K562 (cell line): ENCODE measurements at regions not wholly inside any gene's neighbourhood (a gene's known extent, or its start where the extent isn't known, plus 50 kb on each side); places are given as distances from the start of the nearest gene placed in this dataset.

Experiments used
- ATAC-seq: fragments of 200-7000 bp; cut with Tn5 transposase; 3 replicates; pipeline ENCODE4 v1.9.1; 2020; ENCODE audit warnings: moderate library complexity
- BruUV-seq: library from RNA; stranded (reverse); fragments of 400-500 nt; replicated peaks from 2 replicates; lab custom pipeline; 2021; lab: Mats Ljungman, UMichigan
- CTCF ChIA-PET: fragments of 300-600 bp; formaldehyde crosslinking; extraction: SDS; loops from one replicate; lab custom pipeline; 2021; ENCODE audit warnings: low intra/inter-chr PET ratio; lab: Yijun Ruan, JAX
- POLR2A ChIA-PET: fragments of 300-600, 350-650 bp; sonication (Branson Sonifier 250); formaldehyde crosslinking; extraction: SDS; loops from one replicate; lab custom pipeline; 2021; ENCODE audit warnings: antibody characterized with exemption, inconsistent platforms; lab: Yijun Ruan, JAX
- DNase-seq, 4 experiments: peaks; one replicate each; pipeline versions ENCODE4 v3.0.0 to v3.0.0-alpha.2; 2011 to 2018; ENCODE audit warnings: low spot score in 3 of 4, mixed read lengths in 3 of 4; ENCODE audit errors: extremely low read depth in 1 of 4
- FAIRE-seq: peaks from 2 replicates; lab custom pipeline; 2011; peaks lifted over from hg19 to GRCh38; lab: Jason Lieb, UNC
- H2AFZ ChIP-seq: 2 replicates; pipeline ENCODE4 v1.6.0; 2011; ENCODE audit warnings: low read depth, low read length, control low read depth, inconsistent platforms
- H3K27ac ChIP-seq: fragments of 200-600 bp; 3 replicates; pipeline ENCODE4 v1.8.0; 2011; ENCODE audit warnings: low read depth, mild to moderate bottlenecking, control low read depth, inconsistent platforms, low read length, moderate library complexity, mixed read lengths; ENCODE audit errors: extremely low read depth
- H3K27me3 ChIP-seq, 2 experiments: fragments of 300-600 bp in 1 of 2; 2 replicates in 1 of 2; 3 replicates in 1 of 2; pipeline versions ENCODE4 v1.6.0 to v1.8.0; 2011; ENCODE audit warnings: inconsistent platforms in 2 of 2, low read length in 2 of 2, mild to moderate bottlenecking in 1 of 2, mixed read lengths in 1 of 2, moderate library complexity in 1 of 2; ENCODE audit not compliant: control insufficient read depth in 2 of 2, insufficient read depth in 2 of 2
- H3K36me3 ChIP-seq: fragments of 300-600 bp; 3 replicates; pipeline ENCODE4 v1.8.0; 2011; ENCODE audit warnings: mild to moderate bottlenecking, low read length, inconsistent platforms; ENCODE audit not compliant: control insufficient read depth, insufficient read depth
- H3K4me1 ChIP-seq, 2 experiments: fragments of 200-600 bp in 1 of 2; replicated peaks in 1 of 2; 2 replicates in 1 of 2; 3 replicates in 1 of 2; pipeline versions ENCODE4 v1.5.1 to v1.8.0; 2011; ENCODE audit warnings: inconsistent platforms in 2 of 2, low read length in 2 of 2, mild to moderate bottlenecking in 1 of 2, mixed read lengths in 1 of 2, moderate library complexity in 1 of 2; ENCODE audit not compliant: control insufficient read depth in 2 of 2, insufficient read depth in 2 of 2
- H3K4me2 ChIP-seq: 2 replicates; pipeline ENCODE4 v1.6.1; 2011; ENCODE audit warnings: low read length, control low read depth, inconsistent platforms, mixed read lengths; ENCODE audit not compliant: insufficient read depth
- H3K4me3 ChIP-seq: fragments of 200-600 bp; sonication (generic), shearing (Covaris generic); 2 replicates; pipeline ENCODE4 v1.5.1; 2016; ENCODE audit warnings: control low read depth, inconsistent platforms
- H3K79me2 ChIP-seq: fragments of 200-600 bp; 3 replicates; pipeline ENCODE4 v1.8.0; 2011; ENCODE audit warnings: low read length, inconsistent platforms; ENCODE audit not compliant: control insufficient read depth, insufficient read depth
- H3K9ac ChIP-seq, 2 experiments: 2 replicates each; pipeline versions ENCODE4 v1.6.0 to v1.6.1; 2011; ENCODE audit warnings: low read depth in 2 of 2, low read length in 2 of 2, control low read depth in 1 of 2, inconsistent platforms in 1 of 2, mild to moderate bottlenecking in 1 of 2, mixed read lengths in 1 of 2; ENCODE audit not compliant: insufficient read depth in 1 of 2
- H3K9me1 ChIP-seq: one replicate; pipeline ENCODE4 v1.6.0; 2011; ENCODE audit warnings: inconsistent platforms, mild to moderate bottlenecking, low read length, moderate library complexity; ENCODE audit not compliant: control insufficient read depth, insufficient read depth
- H3K9me3 ChIP-seq: replicated peaks from 2 replicates; pipeline ENCODE4 v1.5.1; 2011; ENCODE audit warnings: low read depth, low read length, inconsistent platforms; ENCODE audit not compliant: control insufficient read depth, insufficient read depth
- H4K20me1 ChIP-seq: replicated peaks from 2 replicates; pipeline ENCODE4 v1.6.1; 2011; ENCODE audit warnings: low read length, inconsistent platforms, mixed read lengths; ENCODE audit not compliant: control insufficient read depth, insufficient read depth
- CREM ChIP-seq: IDR thresholded peaks from 2 replicates; pipeline ENCODE4 v1.6.1; 2014; ENCODE audit warnings: antibody characterized with exemption, low read depth
- DEAF1 ChIP-seq: fragments of 450-650 bp; formaldehyde crosslinking; IDR thresholded peaks from 2 replicates; pipeline ENCODE4 v1.4.0; 2020; ENCODE audit warnings: mild to moderate bottlenecking, moderate library complexity
- DIDO1 ChIP-seq: fragments of 450-650 bp; IDR thresholded peaks from 2 replicates; pipeline ENCODE4 v1.6.1; 2016; ENCODE audit warnings: low read depth, missing biosample characterization, missing genetic modification characterization
- ERF ChIP-seq: fragments of 450-650 bp; formaldehyde crosslinking; IDR thresholded peaks from 2 replicates; pipeline ENCODE4 v1.4.0; 2020; ENCODE audit warnings: mild to moderate bottlenecking, mixed read lengths
- ESRRB ChIP-seq: fragments of 250-450 bp; sonication (Bioruptor Pico); IDR thresholded peaks from 2 replicates; pipeline ENCODE4 v1.5.0; 2020; ENCODE audit warnings: mild to moderate bottlenecking, moderate library complexity, borderline replicate concordance
- FOS ChIP-seq: IDR thresholded peaks from 3 replicates; pipeline ENCODE4 v1.6.1; 2011; ENCODE audit not compliant: insufficient read length; ENCODE audit errors: extremely low read depth
- FUS ChIP-seq: fragments of 200-400 bp; formaldehyde crosslinking; optimal IDR thresholded peaks from 2 replicates; pipeline ENCODE3; 2017; ENCODE audit warnings: low read depth, low read length
- MEF2D ChIP-seq: conservative IDR thresholded peaks from 2 replicates; pipeline ENCODE4 v1.6.1; 2016; ENCODE audit warnings: low read depth, missing genetic modification characterization, missing compliant biosample characterization
- MIER1 ChIP-seq: fragments of 450-650 bp; IDR thresholded peaks from 2 replicates; pipeline ENCODE4 v1.6.1; 2016; ENCODE audit warnings: antibody characterized with exemption, mild to moderate bottlenecking, low read depth
- NR4A1 ChIP-seq, 2 experiments: fragments of 250-450 bp in 1 of 2; fragments of 450-650 bp in 1 of 2; sonication (Bioruptor Pico) in 1 of 2; IDR thresholded peaks; 2 replicates each; pipeline versions ENCODE4 v1.4.0 to v1.6.1; 2016 to 2020; ENCODE audit warnings: mild to moderate bottlenecking in 2 of 2, missing compliant biosample characterization in 1 of 2, missing genetic modification characterization in 1 of 2, moderate library complexity in 1 of 2
- RBM15 ChIP-seq: fragments of 200-400 bp; formaldehyde crosslinking; IDR thresholded peaks from 2 replicates; pipeline ENCODE4 v1.6.1; 2018; ENCODE audit warnings: mild to moderate bottlenecking, low read length, moderate library complexity; ENCODE audit not compliant: insufficient read depth
- SNRNP70 ChIP-seq: fragments of 200-400 bp; formaldehyde crosslinking; optimal IDR thresholded peaks from 2 replicates; pipeline ENCODE3; 2017; ENCODE audit warnings: low read depth, low read length
- ZBTB2 ChIP-seq: fragments of 450-650 bp; IDR thresholded peaks from 2 replicates; pipeline ENCODE4 v1.6.1; 2016; ENCODE audit warnings: antibody characterized with exemption
- ZBTB43 ChIP-seq: sonication (generic); formaldehyde crosslinking; IDR thresholded peaks from 2 replicates; pipeline ENCODE4 v1.8.0; 2023; ENCODE audit warnings: mild to moderate bottlenecking, missing genetic modification reagents
- ZNF408 ChIP-seq: fragments of 250-450 bp; sonication (Bioruptor Pico); IDR thresholded peaks from 2 replicates; pipeline ENCODE4 v1.4.0; 2020; ENCODE audit warnings: low read depth, mild to moderate bottlenecking, moderate library complexity
- ZNF511 ChIP-seq: sonication (generic); formaldehyde crosslinking; IDR thresholded peaks from 2 replicates; pipeline ENCODE4 v1.8.0; 2022; ENCODE audit warnings: mild to moderate bottlenecking, missing genetic modification reagents
- ZNF512 ChIP-seq: IDR thresholded peaks from 2 replicates; pipeline ENCODE4 v1.6.1; 2016; ENCODE audit warnings: missing genetic modification characterization, missing compliant biosample characterization
- WGBS: fragments of 100-300 bp; shearing (Covaris generic); methylation state at CpG from one replicate; pipeline ENCODE4 v1.1.6; 2016; ENCODE audit warnings: low coverage, mixed read lengths; ENCODE audit not compliant: insufficient coverage; ENCODE audit errors: missing lambda C conversion rate; 5-methylcytosine and 5-hydroxymethylcytosine counted together
- in situ Hi-C: fragments of 300-500 bp; cut with MboI; formaldehyde crosslinking; loops from 4 replicates; pipeline ENCODE4 v1.15.0; 2018; ENCODE audit warnings: inconsistent platforms, mixed read lengths
- intact Hi-C: fragments of 100-400 bp; cut with micrococcal nuclease; formaldehyde crosslinking; loops from 2 replicates; pipeline ENCODE4 v1.14.2; 2022

- FAIRE-seq (no peak), DNase-seq (no peak), ATAC-seq (no peak)
- no peak overlapping the region for H2AFZ ChIP-seq
- in situ Hi-C loops: no loop called here
- H3K4me3 ChIP-seq: no peak overlapping the region
- H3K9me1 ChIP-seq: no peaks in the 10 kb centered on the region
- CTCF ChIA-PET: no interaction called here
- intact Hi-C loops: no loop called here
- H3K4me2 ChIP-seq: no peak overlapping the region
- no peaks in the 10 kb centered on the region for H3K4me1 ChIP-seq
- H4K20me1 ChIP-seq: no peaks in the 10 kb centered on the region
- H3K27ac ChIP-seq: no peak overlapping the region
- BruUV-seq: no TSS peak
- no peak overlapping the region for H3K9ac ChIP-seq
- POLR2A ChIA-PET: no interaction called here
- no peaks in the 10 kb centered on the region for H3K36me3 ChIP-seq
- no peaks in the 10 kb centered on the region for H3K79me2 ChIP-seq
- H3K9me3 ChIP-seq: no peaks in the 10 kb centered on the region
- under 1% methylated on average over 16 of the region's 16 CpGs for WGBS
- no peaks in the 10 kb centered on the region for H3K27me3 ChIP-seq
- TF ChIP-seq ESRRB (CRISPR knock-in tag): no peak
- TF ChIP-seq CREM: no peak
- no peak for TF ChIP-seq DEAF1 (CRISPR knock-in tag)
- no peak for TF ChIP-seq FUS
- no peak for TF ChIP-seq RBM15
- no peak for TF ChIP-seq ZBTB2
- TF ChIP-seq ZNF511 (CRISPR knock-in tag): no peak
- no peak for TF ChIP-seq DIDO1
- no peak for TF ChIP-seq ZBTB43
- TF ChIP-seq ZNF512: no peak
- TF ChIP-seq ERF (CRISPR knock-in tag): no peak
- TF ChIP-seq NR4A1 (CRISPR knock-in tag; IDR thresholded peaks at IDR 0.05): no peak
- no peak for TF ChIP-seq NR4A1 (tag; IDR thresholded peaks at IDR 0.05)
- no peak for TF ChIP-seq SNRNP70
- no peak for TF ChIP-seq MEF2D (tag)
- TF ChIP-seq ZNF408 (CRISPR knock-in tag): no peak
- no peak for TF ChIP-seq FOS
- TF ChIP-seq MIER1: no peak
Observed at GRCh38 chr7:114297121-114297520, 117.5 kb upstream of the FOXP2 start.
